ENCODE measurements at regions not wholly inside any gene's neighbourhood (a gene's known extent, or its start where the extent isn't known, plus 50 kb on each side); places are given as distances from the start of the nearest gene placed in this dataset.

DNA sequence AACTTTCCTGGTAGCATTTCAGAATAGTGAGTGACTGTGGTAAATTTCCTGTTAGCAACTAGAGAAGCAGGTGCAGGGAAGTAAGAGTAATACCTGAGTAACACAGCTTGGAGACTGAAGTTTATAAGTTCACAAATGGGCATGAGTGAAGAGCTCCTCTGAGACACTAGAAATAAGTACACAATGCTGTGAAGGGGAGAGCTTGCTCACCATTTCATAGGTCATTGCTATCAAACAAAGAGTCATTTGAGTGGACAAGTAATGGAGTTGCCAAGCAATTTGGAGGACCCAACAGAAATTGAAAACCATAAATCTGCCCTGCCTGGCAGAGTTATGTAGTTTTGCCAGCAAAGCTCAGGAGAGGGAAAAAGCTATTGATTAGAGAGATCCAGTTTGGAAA lies 523.6 kb downstream of the TRAM1L1 start:
- TF ChIP-seq, protein P1, sequence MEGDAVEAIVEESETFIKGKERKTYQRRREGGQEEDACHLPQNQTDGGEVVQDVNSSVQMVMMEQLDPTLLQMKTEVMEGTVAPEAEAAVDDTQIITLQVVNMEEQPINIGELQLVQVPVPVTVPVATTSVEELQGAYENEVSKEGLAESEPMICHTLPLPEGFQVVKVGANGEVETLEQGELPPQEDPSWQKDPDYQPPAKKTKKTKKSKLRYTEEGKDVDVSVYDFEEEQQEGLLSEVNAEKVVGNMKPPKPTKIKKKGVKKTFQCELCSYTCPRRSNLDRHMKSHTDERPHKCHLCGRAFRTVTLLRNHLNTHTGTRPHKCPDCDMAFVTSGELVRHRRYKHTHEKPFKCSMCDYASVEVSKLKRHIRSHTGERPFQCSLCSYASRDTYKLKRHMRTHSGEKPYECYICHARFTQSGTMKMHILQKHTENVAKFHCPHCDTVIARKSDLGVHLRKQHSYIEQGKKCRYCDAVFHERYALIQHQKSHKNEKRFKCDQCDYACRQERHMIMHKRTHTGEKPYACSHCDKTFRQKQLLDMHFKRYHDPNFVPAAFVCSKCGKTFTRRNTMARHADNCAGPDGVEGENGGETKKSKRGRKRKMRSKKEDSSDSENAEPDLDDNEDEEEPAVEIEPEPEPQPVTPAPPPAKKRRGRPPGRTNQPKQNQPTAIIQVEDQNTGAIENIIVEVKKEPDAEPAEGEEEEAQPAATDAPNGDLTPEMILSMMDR (IDR thresholded peaks at IDR 0.05): no peak
- no peak for TF ChIP-seq POLR2AphosphoS5 (IDR thresholded peaks at IDR 0.05)
- TF ChIP-seq POLR2A (IDR thresholded peaks at IDR 0.05; ENCODE audit: low read depth): no peak

Data from esophagus muscularis mucosa (tissue), 3 donors.